ENCODE measurements at regions not wholly inside any gene's neighbourhood (a gene's known extent, or its start where the extent isn't known, plus 50 kb on each side); places are given as distances from the start of the nearest gene placed in this dataset.

- Histone ChIP-seq H3K4me3 (ENCODE audit: low read length) (no peak overlapping the region), H3K9me3 (ENCODE audit: control insufficient read depth, low read length) (no peaks in the 10 kb centered on the region), H3K9ac (ENCODE audit: extremely low read depth, low read length, poor library complexity, severe bottlenecking) (no peak overlapping the region), H3K36me3 (ENCODE audit: control insufficient read depth, insufficient read depth, low read length) (no peaks in the 10 kb centered on the region), H3K4me1 (ENCODE audit: control insufficient read depth, insufficient read depth, low read length) (no peaks in the 10 kb centered on the region), H3K27ac (ENCODE audit: low read depth, low read length) (no peak overlapping the region), H3K27me3 (ENCODE audit: control insufficient read depth, insufficient read depth, low read length, poor library complexity, severe bottlenecking) (no peaks in the 10 kb centered on the region)
- no peak overlapping the region for H3K4me3 Mint-ChIP-seq
- TF ChIP-seq CTCF (conservative IDR thresholded peaks at IDR 0.05) = no peak
- 83 to 89% methylated on average over 2 to 4 of the region's 5 CpGs for WGBS, 2 experiments (ENCODE audit: insufficient coverage in 1 of 2, insufficient read length in 1 of 2)
- no peaks in the 10 kb centered on the region for H3K36me3 Mint-ChIP-seq (ENCODE audit: low read depth)
- no peaks in the 10 kb centered on the region for H3K27me3 Mint-ChIP-seq (ENCODE audit: insufficient read depth)
- no peaks in the 10 kb centered on the region for H3K4me1 Mint-ChIP-seq
- H3K27ac Mint-ChIP-seq = no peak overlapping the region
- no peak for DNase-seq
- H3K9me3 Mint-ChIP-seq = peaks cover 8% of the 10 kb centered on the region
Measured at GRCh38 chr4:111556141-111556781, 589.0 kb upstream of the FAM241A start.

- Mint-ChIP-seq H3K27me3 (ENCODE audit: insufficient read depth) (no peaks in the 10 kb centered on the region), H3K4me1 (no peaks in the 10 kb centered on the region), H3K4me3 (no peak overlapping the region), H3K27ac (no peak overlapping the region), H3K36me3 (ENCODE audit: low read depth) (no peaks in the 10 kb centered on the region), H3K9me3 (peaks cover 8% of the 10 kb centered on the region)
- no peaks in the 10 kb centered on the region for H3K9me3 ChIP-seq (ENCODE audit: control insufficient read depth, low read length)
- no peak overlapping the region for H3K9ac ChIP-seq (ENCODE audit: extremely low read depth, low read length, poor library complexity, severe bottlenecking)
- no peaks in the 10 kb centered on the region for H3K4me1 ChIP-seq (ENCODE audit: control insufficient read depth, insufficient read depth, low read length)
- TF ChIP-seq CTCF (conservative IDR thresholded peaks at IDR 0.05) = no peak
- WGBS, 2 experiments (ENCODE audit: insufficient coverage in 1 of 2, insufficient read length in 1 of 2) = 77 to 88% methylated on average over 1 of the region's 1 CpG
- no peaks in the 10 kb centered on the region for H3K36me3 ChIP-seq (ENCODE audit: control insufficient read depth, insufficient read depth, low read length)
- no peak overlapping the region for H3K27ac ChIP-seq (ENCODE audit: low read depth, low read length)
- no peaks in the 10 kb centered on the region for H3K27me3 ChIP-seq (ENCODE audit: control insufficient read depth, insufficient read depth, low read length, poor library complexity, severe bottlenecking)
- no peak for DNase-seq
- H3K4me3 ChIP-seq (ENCODE audit: low read length) = no peak overlapping the region
Measured at GRCh38 chr4:111556851-111557250, 588.4 kb upstream of the FAM241A start.

DNA sequence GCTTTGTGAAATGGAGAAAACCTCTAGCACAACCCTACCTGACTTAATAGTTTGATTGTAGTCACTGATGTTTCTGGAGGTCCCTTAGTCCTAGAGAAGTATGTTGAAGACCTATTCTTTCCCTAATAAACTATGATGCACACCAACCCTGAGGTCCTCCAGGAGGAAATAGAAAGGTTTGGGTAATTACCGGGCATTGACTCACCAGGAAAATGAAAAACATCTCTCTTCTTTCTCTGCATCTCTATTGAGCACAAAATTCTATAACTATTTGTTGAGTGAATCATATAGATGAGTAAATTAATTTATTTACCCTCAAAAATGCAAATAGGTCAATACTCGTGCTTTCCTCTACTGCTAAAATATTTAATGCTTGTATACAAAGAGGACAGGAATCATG is 582.4 kb upstream of the FAM241A start:
- Mint-ChIP-seq H3K27ac (no peak overlapping the region), H3K27me3 (ENCODE audit: insufficient read depth) (no peaks in the 10 kb centered on the region), H3K4me1 (no peaks in the 10 kb centered on the region), H3K9me3 (peaks cover 35% of the 10 kb centered on the region), H3K36me3 (ENCODE audit: low read depth) (no peaks in the 10 kb centered on the region), H3K4me3 (no peak overlapping the region)
- no peak for TF ChIP-seq CTCF (conservative IDR thresholded peaks at IDR 0.05)
- no CpG with 5 or more reads among the region's 2 CpGs for WGBS, 2 experiments (ENCODE audit: insufficient coverage in 1 of 2, insufficient read length in 1 of 2)
- H3K4me1 ChIP-seq (ENCODE audit: control insufficient read depth, insufficient read depth, low read length) = no peaks in the 10 kb centered on the region
- H3K27ac ChIP-seq (ENCODE audit: low read depth, low read length) = no peak overlapping the region
- H3K9me3 ChIP-seq (ENCODE audit: control insufficient read depth, low read length) = peaks cover 9% of the 10 kb centered on the region
- H3K9ac ChIP-seq (ENCODE audit: extremely low read depth, low read length, poor library complexity, severe bottlenecking) = no peak overlapping the region
- DNase-seq = no peak
- H3K4me3 ChIP-seq (ENCODE audit: low read length) = no peak overlapping the region
- H3K36me3 ChIP-seq (ENCODE audit: control insufficient read depth, insufficient read depth, low read length) = no peaks in the 10 kb centered on the region
- no peaks in the 10 kb centered on the region for H3K27me3 ChIP-seq (ENCODE audit: control insufficient read depth, insufficient read depth, low read length, poor library complexity, severe bottlenecking)
